ENCODE measurements at regions not wholly inside any gene's neighbourhood (a gene's known extent, or its start where the extent isn't known, plus 50 kb on each side); places are given as distances from the start of the nearest gene placed in this dataset.
"Not testable (repeated sequence)": the region's sequence is repeated elsewhere in the genome, so short reads cannot be mapped to it uniquely, and the experiment has no call there.

DNA sequence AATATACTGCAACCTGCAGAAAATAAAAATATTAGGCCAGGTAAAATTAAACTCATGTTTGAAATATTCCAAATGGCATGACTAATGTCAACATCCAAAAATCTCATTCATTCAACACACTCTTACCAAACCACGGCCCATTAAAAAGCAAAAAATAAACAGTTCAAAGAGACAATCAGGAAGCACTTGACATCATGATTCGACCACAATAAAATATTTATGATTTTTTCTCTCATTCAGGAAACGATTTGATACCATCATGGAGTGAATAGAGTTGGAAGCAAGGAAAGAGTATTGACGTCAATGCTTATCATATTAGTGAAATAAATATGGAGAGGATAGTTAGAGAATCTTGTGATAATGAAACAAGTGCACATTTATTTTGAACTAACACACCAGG is 354.1 kb downstream of the KCNJ2 start:
- Histone ChIP-seq H3K4me1 (replicated peaks) (no peaks in the 10 kb centered on the region), H3K27me3 (replicated peaks; ENCODE audit: insufficient read depth) (no peaks in the 10 kb centered on the region), H3K9me3 (no peaks in the 10 kb centered on the region), H3K4me3 (no peak overlapping the region), H3K27ac (no peak overlapping the region), H3K36me3 (no peaks in the 10 kb centered on the region)
- intact Hi-C loops (cut with DNase I) = no loop called here
- TF ChIP-seq, protein P1, sequence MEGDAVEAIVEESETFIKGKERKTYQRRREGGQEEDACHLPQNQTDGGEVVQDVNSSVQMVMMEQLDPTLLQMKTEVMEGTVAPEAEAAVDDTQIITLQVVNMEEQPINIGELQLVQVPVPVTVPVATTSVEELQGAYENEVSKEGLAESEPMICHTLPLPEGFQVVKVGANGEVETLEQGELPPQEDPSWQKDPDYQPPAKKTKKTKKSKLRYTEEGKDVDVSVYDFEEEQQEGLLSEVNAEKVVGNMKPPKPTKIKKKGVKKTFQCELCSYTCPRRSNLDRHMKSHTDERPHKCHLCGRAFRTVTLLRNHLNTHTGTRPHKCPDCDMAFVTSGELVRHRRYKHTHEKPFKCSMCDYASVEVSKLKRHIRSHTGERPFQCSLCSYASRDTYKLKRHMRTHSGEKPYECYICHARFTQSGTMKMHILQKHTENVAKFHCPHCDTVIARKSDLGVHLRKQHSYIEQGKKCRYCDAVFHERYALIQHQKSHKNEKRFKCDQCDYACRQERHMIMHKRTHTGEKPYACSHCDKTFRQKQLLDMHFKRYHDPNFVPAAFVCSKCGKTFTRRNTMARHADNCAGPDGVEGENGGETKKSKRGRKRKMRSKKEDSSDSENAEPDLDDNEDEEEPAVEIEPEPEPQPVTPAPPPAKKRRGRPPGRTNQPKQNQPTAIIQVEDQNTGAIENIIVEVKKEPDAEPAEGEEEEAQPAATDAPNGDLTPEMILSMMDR (IDR thresholded peaks at IDR 0.05) = no peak
- TF ChIP-seq POLR2A (IDR thresholded peaks at IDR 0.05) (no peak), POLR2AphosphoS5 (IDR thresholded peaks at IDR 0.05) (no peak)
- WGBS = 63% methylated on average over 4 of the region's 4 CpGs
- DNase-seq (ENCODE audit: low spot score) = no peak

DNA sequence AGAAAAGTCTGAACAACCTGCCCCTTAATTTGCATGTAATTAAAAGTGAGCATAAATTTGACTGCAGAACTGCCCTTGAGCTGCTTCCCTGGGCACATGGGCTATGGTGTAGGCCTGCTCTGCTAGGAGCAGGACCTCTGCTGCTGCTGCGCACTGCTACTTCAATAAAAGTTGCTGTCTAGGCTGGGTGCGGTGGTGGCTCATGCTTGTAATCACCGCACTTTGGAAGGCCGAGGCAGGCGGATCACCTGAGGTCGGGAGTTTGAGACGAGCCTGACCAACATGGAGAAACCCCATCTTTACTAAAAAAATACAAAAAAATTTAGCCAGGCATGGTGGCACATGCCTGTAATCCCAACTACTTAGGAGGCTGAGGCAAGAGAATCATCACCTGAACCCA is 355.7 kb downstream of the KCNJ2 start:
- H3K4me3 ChIP-seq; H3K27ac ChIP-seq; H3K4me1 ChIP-seq (replicated peaks); H3K36me3 ChIP-seq; H3K9me3 ChIP-seq; H3K27me3 ChIP-seq (replicated peaks; ENCODE audit: insufficient read depth); DNase-seq (ENCODE audit: low spot score); intact Hi-C loops (cut with DNase I): not testable (repeated sequence)
- 97% methylated on average over 7 of the region's 7 CpGs for WGBS

DNA sequence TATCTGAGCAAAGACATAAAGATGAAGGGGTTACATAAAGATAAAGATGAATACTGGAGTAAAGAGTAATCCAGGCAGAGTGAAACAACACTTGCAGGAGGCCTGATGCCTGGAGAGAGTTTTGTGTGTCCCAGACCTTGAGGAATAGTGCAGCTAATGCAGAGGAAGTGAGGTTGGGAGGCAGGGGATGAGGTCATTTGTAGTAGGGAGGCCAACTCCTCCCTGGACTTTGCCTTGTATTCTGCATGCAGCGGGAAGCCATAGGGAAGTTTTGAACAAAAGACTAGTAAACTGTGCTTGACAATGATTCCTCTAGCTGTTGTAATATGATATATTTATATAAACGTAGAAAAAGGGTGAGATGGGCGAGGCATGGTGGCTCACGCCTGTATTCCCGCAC is 356.6 kb downstream of the KCNJ2 start:
- Histone ChIP-seq H3K27me3 (replicated peaks; ENCODE audit: insufficient read depth) (no peaks in the 10 kb centered on the region), H3K4me3 (no peak overlapping the region), H3K9me3 (no peaks in the 10 kb centered on the region), H3K36me3 (no peaks in the 10 kb centered on the region), H3K27ac (no peak overlapping the region), H3K4me1 (replicated peaks) (no peaks in the 10 kb centered on the region)
- 69% methylated on average over 5 of the region's 5 CpGs for WGBS
- no peak for DNase-seq (ENCODE audit: low spot score)
- intact Hi-C loops (cut with DNase I) = no loop called here
- TF ChIP-seq, protein P1 (IDR thresholded peaks at IDR 0.05) = no peak
- TF ChIP-seq POLR2AphosphoS5 (IDR thresholded peaks at IDR 0.05) (no peak), POLR2A (IDR thresholded peaks at IDR 0.05) (no peak)

DNA sequence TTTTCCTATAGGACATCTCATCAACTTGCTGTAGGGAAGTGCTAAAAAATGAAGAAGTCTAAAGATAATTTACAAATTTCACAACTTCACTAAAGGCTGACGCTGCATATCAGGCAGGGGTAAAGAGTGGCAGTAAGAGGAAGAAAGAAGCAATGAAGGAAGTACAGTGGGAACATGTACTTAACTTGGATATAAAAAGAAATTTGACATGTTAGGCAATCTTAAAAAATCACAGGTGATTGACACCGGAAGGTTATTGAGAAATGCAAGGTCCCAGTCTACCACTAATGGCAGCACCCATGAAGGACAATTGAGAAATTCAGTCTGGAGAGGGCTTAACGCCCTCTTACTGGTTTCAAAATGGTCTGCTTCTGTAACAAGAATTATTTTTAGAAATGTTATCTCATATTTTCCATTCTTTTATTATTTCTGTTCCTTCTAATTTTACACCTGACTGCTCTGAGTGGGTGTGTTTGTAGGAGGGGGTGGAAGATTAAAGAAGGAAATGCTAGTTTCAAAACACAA is 358.1 kb downstream of the KCNJ2 start:
- Histone ChIP-seq H3K27ac (no peak overlapping the region), H3K36me3 (no peaks in the 10 kb centered on the region)
- intact Hi-C loops (cut with DNase I) = no loop called here

DNA sequence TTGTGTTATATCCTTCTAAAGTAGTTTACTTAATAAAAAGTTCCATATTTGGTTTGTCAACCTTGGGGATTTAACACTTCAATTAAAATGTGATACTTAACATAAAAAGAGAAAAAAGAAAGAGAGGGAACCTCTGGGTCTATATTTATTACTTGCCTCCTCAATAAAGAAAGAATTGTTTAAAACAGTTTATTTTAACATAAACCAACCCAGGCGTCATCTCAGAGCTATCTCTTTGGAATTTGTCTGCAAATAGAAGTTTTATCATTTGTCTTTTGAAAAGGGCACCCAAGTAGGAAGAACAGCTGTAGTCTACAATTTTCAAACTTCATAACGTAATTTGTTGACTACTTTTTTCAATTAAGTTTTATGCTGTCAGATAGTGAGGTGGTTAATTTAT is 364.1 kb downstream of the KCNJ2 start:
- WGBS = 37% methylated on average over 2 of the region's 2 CpGs
- intact Hi-C loops (cut with DNase I) = no loop called here
- DNase-seq (ENCODE audit: low spot score) = no peak

More for the DNA sequence above, 358.1 kb downstream of the KCNJ2 start:
- Histone ChIP-seq H3K27me3 (replicated peaks; ENCODE audit: insufficient read depth) (no peaks in the 10 kb centered on the region), H3K4me3 (no peak overlapping the region), H3K4me1 (replicated peaks) (no peaks in the 10 kb centered on the region), H3K9me3 (no peaks in the 10 kb centered on the region)
- 90% methylated on average over 3 of the region's 3 CpGs for WGBS
- TF ChIP-seq POLR2AphosphoS5 (IDR thresholded peaks at IDR 0.05) = no peak
- no peak for TF ChIP-seq POLR2A (IDR thresholded peaks at IDR 0.05)
- TF ChIP-seq, protein P1 (IDR thresholded peaks at IDR 0.05) = no peak
- no peak for DNase-seq (ENCODE audit: low spot score)

More for the DNA sequence above, 364.1 kb downstream of the KCNJ2 start:
- no peak for TF ChIP-seq POLR2AphosphoS5 (IDR thresholded peaks at IDR 0.05)
- no peak for TF ChIP-seq POLR2A (IDR thresholded peaks at IDR 0.05)
- TF ChIP-seq, protein P1 (IDR thresholded peaks at IDR 0.05) = no peak
- Histone ChIP-seq H3K36me3 (no peaks in the 10 kb centered on the region), H3K4me3 (no peak overlapping the region), H3K4me1 (replicated peaks) (no peaks in the 10 kb centered on the region), H3K27ac (no peak overlapping the region), H3K27me3 (replicated peaks; ENCODE audit: insufficient read depth) (no peaks in the 10 kb centered on the region), H3K9me3 (no peaks in the 10 kb centered on the region)
